ENCODE measurements at regions not wholly inside any gene's neighbourhood (a gene's known extent, or its start where the extent isn't known, plus 50 kb on each side); places are given as distances from the start of the nearest gene placed in this dataset.

DNA sequence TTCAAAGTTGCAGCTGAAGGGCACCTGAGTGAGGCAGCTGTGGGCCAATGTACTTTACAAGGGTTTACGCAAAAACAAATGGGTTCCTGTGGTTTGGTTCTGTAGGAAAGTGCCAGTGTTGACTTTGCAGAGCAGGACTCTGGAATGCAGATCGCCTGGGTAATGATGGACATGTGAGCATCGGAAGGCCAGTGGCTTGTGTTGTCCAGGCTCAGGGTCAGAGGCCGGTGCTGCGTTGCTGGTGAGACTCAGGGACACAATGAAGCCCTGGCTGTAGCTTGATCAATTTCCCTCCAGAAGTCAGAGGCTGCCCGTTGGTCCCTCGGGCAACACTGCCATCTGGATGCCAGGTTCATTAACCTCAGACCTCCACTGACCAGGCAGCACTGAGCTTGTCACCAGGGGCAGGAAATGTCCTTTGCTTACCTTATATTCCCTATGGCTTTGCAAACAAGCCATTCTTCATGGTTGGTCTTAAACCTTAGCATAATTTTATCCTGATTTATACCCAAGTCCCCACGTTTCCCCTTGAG lies 753.4 kb downstream of the QKI start:
- Histone ChIP-seq H3K36me3 (no peaks in the 10 kb centered on the region), H3K4me1 (no peaks in the 10 kb centered on the region), H3K4me3 (no peak overlapping the region), H3K9me3 (replicated peaks) (no peaks in the 10 kb centered on the region), H3K27ac (replicated peaks) (no peak overlapping the region), H3K27me3 (ENCODE audit: low read depth) (no peaks in the 10 kb centered on the region)
- peak; percentile 25 for DNase-seq
- TF ChIP-seq, protein P1, sequence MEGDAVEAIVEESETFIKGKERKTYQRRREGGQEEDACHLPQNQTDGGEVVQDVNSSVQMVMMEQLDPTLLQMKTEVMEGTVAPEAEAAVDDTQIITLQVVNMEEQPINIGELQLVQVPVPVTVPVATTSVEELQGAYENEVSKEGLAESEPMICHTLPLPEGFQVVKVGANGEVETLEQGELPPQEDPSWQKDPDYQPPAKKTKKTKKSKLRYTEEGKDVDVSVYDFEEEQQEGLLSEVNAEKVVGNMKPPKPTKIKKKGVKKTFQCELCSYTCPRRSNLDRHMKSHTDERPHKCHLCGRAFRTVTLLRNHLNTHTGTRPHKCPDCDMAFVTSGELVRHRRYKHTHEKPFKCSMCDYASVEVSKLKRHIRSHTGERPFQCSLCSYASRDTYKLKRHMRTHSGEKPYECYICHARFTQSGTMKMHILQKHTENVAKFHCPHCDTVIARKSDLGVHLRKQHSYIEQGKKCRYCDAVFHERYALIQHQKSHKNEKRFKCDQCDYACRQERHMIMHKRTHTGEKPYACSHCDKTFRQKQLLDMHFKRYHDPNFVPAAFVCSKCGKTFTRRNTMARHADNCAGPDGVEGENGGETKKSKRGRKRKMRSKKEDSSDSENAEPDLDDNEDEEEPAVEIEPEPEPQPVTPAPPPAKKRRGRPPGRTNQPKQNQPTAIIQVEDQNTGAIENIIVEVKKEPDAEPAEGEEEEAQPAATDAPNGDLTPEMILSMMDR (IDR thresholded peaks at IDR 0.05; ENCODE audit: borderline replicate concordance), result peak; percentile 48
- intact Hi-C loops (cut with micrococcal nuclease), result no loop called here

DNA sequence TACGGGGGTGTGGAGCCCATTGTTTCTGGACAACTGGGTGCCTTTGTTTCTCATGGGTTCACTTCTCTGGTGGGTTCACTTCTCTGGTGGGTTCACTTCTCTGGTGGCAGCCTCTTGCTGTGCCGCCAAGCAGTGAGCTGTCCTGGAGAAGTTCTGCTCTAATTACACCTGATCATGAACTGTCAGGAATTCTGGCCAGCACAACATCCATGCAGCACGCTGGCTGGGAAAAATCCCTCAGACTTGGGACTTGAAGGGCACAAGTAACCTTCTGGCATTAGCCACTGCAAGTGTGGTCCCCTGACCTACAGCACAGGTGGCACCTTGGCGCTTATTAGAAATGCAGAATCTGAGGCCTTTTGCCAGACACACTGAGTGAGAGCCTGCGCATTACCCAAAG lies 752.5 kb downstream of the QKI start:
- TF ChIP-seq, protein P1 (IDR thresholded peaks at IDR 0.05; ENCODE audit: borderline replicate concordance), result no peak
- no peak for DNase-seq
- no peak overlapping the region for H3K4me3 ChIP-seq
- H3K27me3 ChIP-seq (ENCODE audit: low read depth), result no peaks in the 10 kb centered on the region
- no peaks in the 10 kb centered on the region for H3K4me1 ChIP-seq
- intact Hi-C loops (cut with micrococcal nuclease), result no loop called here
- no peak overlapping the region for H3K27ac ChIP-seq (replicated peaks)
- no peaks in the 10 kb centered on the region for H3K36me3 ChIP-seq
- H3K9me3 ChIP-seq (replicated peaks), result peaks cover 3% of the 10 kb centered on the region

DNA sequence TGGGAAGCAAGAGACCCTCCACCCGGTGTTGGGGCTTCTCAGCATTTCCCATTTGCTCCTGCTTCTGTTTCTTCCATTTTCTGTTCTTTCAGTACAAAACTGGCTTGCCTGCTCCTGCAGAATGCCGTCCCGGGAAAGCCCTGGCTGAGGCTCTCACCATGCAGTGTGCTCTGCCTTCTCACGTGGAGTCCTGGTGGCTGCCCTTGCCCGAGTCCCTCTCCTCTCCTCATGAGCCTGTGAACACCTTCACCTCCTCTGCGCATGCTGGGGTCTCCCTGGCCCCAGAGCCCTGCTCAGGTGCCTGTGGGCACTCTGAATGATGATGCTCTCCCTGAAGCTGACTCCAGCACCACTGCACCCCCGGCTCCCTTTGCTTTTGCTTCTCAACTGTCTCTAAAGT lies 752.0 kb downstream of the QKI start:
- Histone ChIP-seq H3K4me3 (no peak overlapping the region), H3K27ac (replicated peaks) (no peak overlapping the region), H3K4me1 (no peaks in the 10 kb centered on the region), H3K9me3 (replicated peaks) (peaks cover 5% of the 10 kb centered on the region), H3K27me3 (ENCODE audit: low read depth) (no peaks in the 10 kb centered on the region), H3K36me3 (no peaks in the 10 kb centered on the region)
- TF ChIP-seq, protein P1 (IDR thresholded peaks at IDR 0.05; ENCODE audit: borderline replicate concordance), result no peak
- no peak for DNase-seq
- intact Hi-C loops (cut with micrococcal nuclease), result no loop called here

DNA sequence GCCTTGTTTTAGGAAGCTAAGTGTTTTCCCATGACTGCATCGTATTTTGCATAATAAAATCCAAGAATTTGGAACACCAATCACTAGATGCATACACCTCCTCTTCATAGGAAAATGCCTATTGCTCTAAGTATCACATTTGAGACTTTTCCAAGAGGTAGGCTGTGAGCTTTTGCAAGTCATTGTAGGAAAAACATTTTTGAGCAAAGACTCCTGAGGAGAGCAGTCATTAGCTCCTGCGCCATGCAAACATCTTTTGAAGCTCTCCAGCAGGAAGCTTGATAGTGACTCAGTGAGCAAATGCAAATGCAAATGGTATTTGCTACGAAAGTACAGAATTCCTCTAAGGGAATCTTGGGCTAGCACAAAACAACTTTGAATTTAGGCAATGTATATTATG lies 750.4 kb downstream of the QKI start:
- Histone ChIP-seq H3K9me3 (replicated peaks) (peaks cover 5% of the 10 kb centered on the region), H3K4me1 (no peaks in the 10 kb centered on the region), H3K4me3 (no peak overlapping the region), H3K36me3 (no peaks in the 10 kb centered on the region), H3K27ac (replicated peaks) (no peak overlapping the region), H3K27me3 (ENCODE audit: low read depth) (no peaks in the 10 kb centered on the region)
- TF ChIP-seq, protein P1 (IDR thresholded peaks at IDR 0.05; ENCODE audit: borderline replicate concordance), result no peak
- intact Hi-C loops (cut with micrococcal nuclease), result no loop called here
- no peak for DNase-seq

GRCh38 chr6:164163239-164163638 lies 748.7 kb downstream of the QKI start:
- TF ChIP-seq, protein P1 (IDR thresholded peaks at IDR 0.05; ENCODE audit: borderline replicate concordance), result no peak
- no peak for DNase-seq

More at GRCh38 chr6:164163239-164163638, 748.7 kb downstream of the QKI start:
- Histone ChIP-seq H3K4me1 (no peaks in the 10 kb centered on the region), H3K9me3 (replicated peaks) (peaks cover 5% of the 10 kb centered on the region), H3K27me3 (ENCODE audit: low read depth) (no peaks in the 10 kb centered on the region), H3K27ac (replicated peaks) (no peak overlapping the region), H3K4me3 (no peak overlapping the region), H3K36me3 (no peaks in the 10 kb centered on the region)
- intact Hi-C loops (cut with micrococcal nuclease), result no loop called here

All from left ventricle myocardium inferior (tissue), 1 donor.